OCI-LY3 (cell line): ENCODE measurements at regions not wholly inside any gene's neighbourhood (a gene's known extent, or its start where the extent isn't known, plus 50 kb on each side); places are given as distances from the start of the nearest gene placed in this dataset.

Source experiments
- CTCF ChIP-seq: fragments of 200-600, 300-600 bp; sonication (generic); IDR thresholded peaks from 2 replicates; pipeline ENCODE4 v1.5.1; 2014; ENCODE audit warnings: antibody characterized with exemption, low read length, low read depth
- EZH2phosphoT487 ChIP-seq: fragments of 200-600 bp; shearing (Covaris generic); IDR thresholded peaks from 2 replicates; pipeline ENCODE4 v1.6.1; 2018; ENCODE audit warnings: antibody characterized with exemption, mixed run types, low read depth

- TF ChIP-seq CTCF (no peak), EZH2phosphoT487 (no peak)
Observed at GRCh38 chr13:80862456-80862855, 521.5 kb upstream of the SPRY2 start.
